Transverse colon (tissue), 4 donors: ENCODE measurements at regions not wholly inside any gene's neighbourhood (a gene's known extent, or its start where the extent isn't known, plus 50 kb on each side); places are given as distances from the start of the nearest gene placed in this dataset.

ENCODE experiments used
- DNase-seq: peaks from one replicate; pipeline ENCODE4 v3.0.0-alpha.2; 2019
- H3K27ac ChIP-seq, 4 donors: fragments of 200-600 bp; sonication (generic); 2 replicates each; pipeline ENCODE4 v1.5.1; 2016 to 2018; ENCODE audit warnings: inconsistent platforms in 4 of 4
- H3K27me3 ChIP-seq: fragments of 200-600 bp; sonication (generic); 2 replicates; pipeline ENCODE4 v1.5.1; 2017; ENCODE audit warnings: inconsistent platforms
- H3K36me3 ChIP-seq, 4 donors: fragments of 200-600 bp; sonication (generic); 2 replicates each; pipeline ENCODE4 v1.5.1; 2017 to 2019; ENCODE audit warnings: inconsistent platforms in 4 of 4
- H3K4me1 ChIP-seq, 4 donors: fragments of 200-600 bp; sonication (generic); 2 replicates each; pipeline ENCODE4 v1.5.1; 2017 to 2020; ENCODE audit warnings: inconsistent platforms in 4 of 4
- H3K4me3 ChIP-seq, 4 donors: fragments of 200-600 bp; sonication (generic); 1 replicate in 1 of 4; 2 replicates in 3 of 4; pipeline versions ENCODE4 v1.5.1 to v1.6.1; 2017 to 2019; ENCODE audit warnings: inconsistent platforms in 4 of 4
- H3K9me3 ChIP-seq, 2 donors: fragments of 200-600 bp; sonication (generic); 2 replicates each; pipeline ENCODE4 v1.5.1; 2017 to 2019; ENCODE audit warnings: inconsistent platforms in 2 of 2
- EP300 ChIP-seq: sonication (generic); formaldehyde crosslinking; IDR thresholded peaks from one replicate; pipeline ENCODE4 v1.6.1; 2017; ENCODE audit warnings: antibody characterized with exemption, low read depth
- POLR2A ChIP-seq: fragments of 450-650 bp; IDR thresholded peaks from one replicate; pipeline ENCODE4 v1.6.1; 2016; ENCODE audit warnings: antibody characterized with exemption, mild to moderate bottlenecking, moderate library complexity
- POLR2AphosphoS5 ChIP-seq, 3 donors: sonication (generic); formaldehyde crosslinking; IDR thresholded peaks; one replicate each; pipeline ENCODE4 v1.6.1; 2016; ENCODE audit warnings: antibody characterized with exemption in 3 of 3
- WGBS, 2 donors: methylation state at CpG; one replicate each; pipeline ENCODE4 v1.1.5; 2018; ENCODE audit warnings: low coverage in 1 of 2; 5-methylcytosine and 5-hydroxymethylcytosine counted together
- in situ Hi-C, 4 donors: fragments of 200-750 bp; cut with MboI; loops; one replicate each; pipeline versions ENCODE4 v1.15.0 to v1.15.1; 2017; ENCODE audit warnings: low sequenced_read_pairs in 3 of 4, low pct_ligation_motif_present in 1 of 4, low pct_unique_long_range_greater_than_20kb in 1 of 4
- intact Hi-C: fragments of 100-400 bp; cut with DNase I; formaldehyde crosslinking; loops from one replicate; pipeline ENCODE4 v1.15.1; 2023; ENCODE audit warnings: low total_unique reads
- TF ChIP-seq, protein P1 (sequence below), 5 experiments: fragments of 200-600 bp in 3 of 5; fragments of 450-650 bp in 2 of 5; sonication (generic) in 3 of 5; IDR thresholded peaks; 1 replicate in 2 of 5; 2 replicates in 3 of 5; pipeline ENCODE4 v1.5.1; 2016 to 2017; ENCODE audit warnings: antibody characterized with exemption in 5 of 5, inconsistent platforms in 3 of 5, mild to moderate bottlenecking in 2 of 5, moderate library complexity in 1 of 5

- Histone ChIP-seq H3K4me3 (no peak overlapping the region), H3K4me1 (peaks cover 0 to 14% (median 7%) of the 10 kb centered on the region in 4 donors), H3K27me3 (peaks cover 12% of the 10 kb centered on the region), H3K36me3 (no peaks in the 10 kb centered on the region), H3K27ac (no peak overlapping the region), H3K9me3 (no peaks in the 10 kb centered on the region)
- in situ Hi-C loops = no loop called here
- TF ChIP-seq POLR2A (no peak), EP300 (no peak), POLR2AphosphoS5 (IDR thresholded peaks at IDR 0.05) (no peak)
- TF ChIP-seq, protein P1, sequence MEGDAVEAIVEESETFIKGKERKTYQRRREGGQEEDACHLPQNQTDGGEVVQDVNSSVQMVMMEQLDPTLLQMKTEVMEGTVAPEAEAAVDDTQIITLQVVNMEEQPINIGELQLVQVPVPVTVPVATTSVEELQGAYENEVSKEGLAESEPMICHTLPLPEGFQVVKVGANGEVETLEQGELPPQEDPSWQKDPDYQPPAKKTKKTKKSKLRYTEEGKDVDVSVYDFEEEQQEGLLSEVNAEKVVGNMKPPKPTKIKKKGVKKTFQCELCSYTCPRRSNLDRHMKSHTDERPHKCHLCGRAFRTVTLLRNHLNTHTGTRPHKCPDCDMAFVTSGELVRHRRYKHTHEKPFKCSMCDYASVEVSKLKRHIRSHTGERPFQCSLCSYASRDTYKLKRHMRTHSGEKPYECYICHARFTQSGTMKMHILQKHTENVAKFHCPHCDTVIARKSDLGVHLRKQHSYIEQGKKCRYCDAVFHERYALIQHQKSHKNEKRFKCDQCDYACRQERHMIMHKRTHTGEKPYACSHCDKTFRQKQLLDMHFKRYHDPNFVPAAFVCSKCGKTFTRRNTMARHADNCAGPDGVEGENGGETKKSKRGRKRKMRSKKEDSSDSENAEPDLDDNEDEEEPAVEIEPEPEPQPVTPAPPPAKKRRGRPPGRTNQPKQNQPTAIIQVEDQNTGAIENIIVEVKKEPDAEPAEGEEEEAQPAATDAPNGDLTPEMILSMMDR (IDR thresholded peaks at IDR 0.05) = no peak
- no peak for DNase-seq
- 77 to 89% methylated on average over 3 of the region's 3 CpGs for WGBS, 2 donors
- intact Hi-C loops = no loop called here
Observed at GRCh38 chr11:115627071-115627470, 122.9 kb upstream of the CADM1 start.

GRCh38 chr11:115626414-115626813 is 122.2 kb upstream of the CADM1 start:
- 64 to 100% methylated on average over 1 to 2 of the region's 2 CpGs for WGBS, 2 donors
- H3K4me1 ChIP-seq = peaks cover 0 to 15% (median 7%) of the 10 kb centered on the region in 4 donors
- H3K4me3 ChIP-seq = no peak overlapping the region
- intact Hi-C loops (no loop called here), in situ Hi-C loops (no loop called here)
- no peaks in the 10 kb centered on the region for H3K36me3 ChIP-seq
- H3K27ac ChIP-seq = no peak overlapping the region
- TF ChIP-seq EP300 (no peak), POLR2A (no peak), POLR2AphosphoS5 (IDR thresholded peaks at IDR 0.05) (no peak)
- TF ChIP-seq, protein P1 (IDR thresholded peaks at IDR 0.05) = no peak
- peaks cover 11% of the 10 kb centered on the region for H3K27me3 ChIP-seq
- H3K9me3 ChIP-seq = no peaks in the 10 kb centered on the region
- DNase-seq = no peak

- H3K27ac ChIP-seq = no peak overlapping the region
- no peaks in the 10 kb centered on the region for H3K9me3 ChIP-seq
- in situ Hi-C loops (no loop called here), intact Hi-C loops (no loop called here)
- DNase-seq = no peak
- no peak overlapping the region for H3K4me3 ChIP-seq
- H3K27me3 ChIP-seq = peaks cover 2% of the 10 kb centered on the region
- peaks cover 0 to 15% (median 7%) of the 10 kb centered on the region in 4 donors for H3K4me1 ChIP-seq
- H3K36me3 ChIP-seq = no peaks in the 10 kb centered on the region
- WGBS, 2 donors = 82 to 83% methylated on average over 4 to 5 of the region's 5 CpGs
- TF ChIP-seq, protein P1 (IDR thresholded peaks at IDR 0.05) = no peak
- TF ChIP-seq EP300 (no peak), POLR2AphosphoS5 (IDR thresholded peaks at IDR 0.05) (no peak), POLR2A (no peak)
Observed at GRCh38 chr11:115625502-115625901, 121.3 kb upstream of the CADM1 start.

DNA sequence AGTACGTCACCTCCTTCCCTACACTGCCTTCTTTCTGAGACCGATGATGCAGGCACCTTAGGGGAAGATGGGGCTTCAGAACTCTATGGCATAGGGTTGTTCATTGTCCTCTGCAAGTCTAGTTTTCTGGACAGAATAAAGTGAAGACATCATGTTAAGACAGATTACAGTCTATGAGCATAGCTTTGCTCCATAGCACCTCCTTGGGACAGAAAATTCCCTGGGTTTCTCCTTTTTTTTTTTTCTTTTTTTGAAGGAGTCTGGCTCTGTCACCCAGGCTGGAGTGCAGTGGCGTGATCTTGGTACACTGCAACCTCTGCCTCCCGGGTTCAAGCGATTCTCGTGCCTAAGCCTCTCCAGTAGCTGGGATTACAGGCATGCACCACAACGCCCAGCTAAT is 119.8 kb upstream of the CADM1 start:
- Histone ChIP-seq H3K27ac (no peak overlapping the region), H3K27me3 (no peaks in the 10 kb centered on the region), H3K4me1 (peaks cover 0 to 15% (median 7%) of the 10 kb centered on the region in 4 donors), H3K36me3 (no peaks in the 10 kb centered on the region), H3K9me3 (no peaks in the 10 kb centered on the region), H3K4me3 (no peak overlapping the region)
- no peak for DNase-seq
- WGBS, 2 donors = 86 to 98% methylated on average over 4 to 7 of the region's 7 CpGs
- TF ChIP-seq, protein P1 (IDR thresholded peaks at IDR 0.05) = no peak
- no peak for TF ChIP-seq POLR2AphosphoS5 (IDR thresholded peaks at IDR 0.05)
- no peak for TF ChIP-seq EP300
- TF ChIP-seq POLR2A = no peak
- in situ Hi-C loops = no loop called here
- intact Hi-C loops = no loop called here
